SK-N-SH treated with all-trans-retinoic acid at 6 μM for 48 hours (cell line): ENCODE measurements at regions not wholly inside any gene's neighbourhood (a gene's known extent, or its start where the extent isn't known, plus 50 kb on each side); places are given as distances from the start of the nearest gene placed in this dataset.

Experiments
- ARNTL ChIP-seq: fragments of 450-650 bp; formaldehyde crosslinking; IDR thresholded peaks from 2 replicates; pipeline ENCODE4 v1.5.0; 2020; ENCODE audit warnings: low read depth, mild to moderate bottlenecking, moderate library complexity, borderline replicate concordance
- CREB5 ChIP-seq: fragments of 250-450 bp; sonication (Bioruptor Pico); IDR thresholded peaks from 2 replicates; pipeline ENCODE4 v1.5.1; 2020; ENCODE audit warnings: low read depth, mild to moderate bottlenecking, moderate library complexity
- GLIS3 ChIP-seq: fragments of 250-450 bp; sonication (Bioruptor Pico); IDR thresholded peaks from 2 replicates; pipeline ENCODE4 v1.5.0; 2020; ENCODE audit warnings: mild to moderate bottlenecking, moderate library complexity
- ISL1 ChIP-seq: fragments of 250-450 bp; sonication (Bioruptor Pico); IDR thresholded peaks from 2 replicates; pipeline ENCODE4 v2.1.2; 2022; ENCODE audit warnings: mild to moderate bottlenecking, moderate library complexity
- RARB ChIP-seq: fragments of 250-450 bp; sonication (Bioruptor Pico); IDR thresholded peaks from 2 replicates; pipeline ENCODE4 v1.8.0; 2021; ENCODE audit warnings: mild to moderate bottlenecking, moderate library complexity
- TCF4 ChIP-seq: fragments of 250-450 bp; sonication (Bioruptor Pico); IDR thresholded peaks from 2 replicates; pipeline ENCODE4 v1.8.0; 2021; ENCODE audit warnings: mild to moderate bottlenecking, moderate library complexity, borderline replicate concordance
- ZFP30 ChIP-seq: fragments of 450-650 bp; formaldehyde crosslinking; IDR thresholded peaks from 2 replicates; pipeline ENCODE4 v1.5.0; 2022; ENCODE audit warnings: mild to moderate bottlenecking, moderate library complexity

GRCh38 chr18:39523281-39523680 lies 1957.7 kb upstream of the CELF4 start:
- TF ChIP-seq ARNTL (CRISPR knock-in tag) = no peak
- TF ChIP-seq TCF4 = no peak
- TF ChIP-seq GLIS3 (CRISPR knock-in tag) = no peak
- no peak for TF ChIP-seq RARB (CRISPR knock-in tag)
- no peak for TF ChIP-seq CREB5 (CRISPR knock-in tag)
- no peak for TF ChIP-seq ISL1 (CRISPR knock-in tag)
- TF ChIP-seq ZFP30 (CRISPR knock-in tag) = no peak
